ENCODE measurements at regions not wholly inside any gene's neighbourhood (a gene's known extent, or its start where the extent isn't known, plus 50 kb on each side); places are given as distances from the start of the nearest gene placed in this dataset.
A peak's percentile ranks its signal among the peaks of the same experiment; 100 is the strongest.

DNA sequence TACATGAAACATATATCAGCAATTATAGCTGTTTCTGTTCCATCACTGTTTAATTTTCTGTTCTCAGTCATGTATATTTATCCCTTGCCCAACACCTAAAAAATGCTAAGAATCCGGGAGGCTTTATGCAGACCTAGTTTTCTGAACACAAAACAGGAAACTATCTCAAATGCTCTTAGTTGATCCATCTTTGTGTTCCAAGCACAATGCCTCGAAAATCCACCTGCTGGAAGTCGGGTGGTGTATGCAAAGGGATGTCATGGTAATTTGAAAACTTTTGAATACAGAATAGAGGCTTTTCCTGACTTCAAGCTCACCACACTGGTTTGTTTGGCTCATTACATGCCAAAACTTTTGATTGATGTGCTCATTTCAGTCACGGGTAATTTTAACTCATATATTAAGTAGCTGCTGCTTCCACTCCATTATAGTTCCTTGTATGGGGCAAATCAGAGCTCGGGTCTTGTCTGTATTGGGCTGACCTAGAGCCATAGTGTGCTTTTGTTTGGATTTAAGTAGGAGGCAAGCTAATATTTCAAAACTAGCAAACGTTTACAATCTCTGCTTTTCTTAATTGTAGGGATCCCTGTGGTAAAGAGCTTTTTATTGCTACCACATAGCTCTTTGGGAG is 646.5 kb upstream of the EPHA7 start:
- no peak for DNase-seq

DNA sequence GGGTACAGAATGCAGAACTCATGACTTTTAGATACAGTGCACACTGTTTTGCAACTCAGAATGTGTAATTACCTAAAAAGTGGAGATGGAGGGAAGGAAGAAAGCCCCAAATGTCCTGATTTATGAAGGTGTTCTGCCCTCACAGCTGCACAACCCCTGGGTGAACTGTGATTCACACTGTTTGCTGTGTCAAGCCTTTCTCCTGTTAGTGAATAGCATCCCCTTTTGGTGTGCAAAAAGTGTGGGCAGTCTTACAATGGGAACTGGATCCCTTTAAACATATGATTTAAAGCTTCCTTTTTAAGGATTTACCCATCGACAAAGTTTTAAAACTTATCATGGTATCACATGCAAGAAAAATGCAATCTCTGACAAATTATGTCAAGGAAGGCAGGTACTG is 633.4 kb upstream of the EPHA7 start:
- peak; percentile 8 for DNase-seq

DNA sequence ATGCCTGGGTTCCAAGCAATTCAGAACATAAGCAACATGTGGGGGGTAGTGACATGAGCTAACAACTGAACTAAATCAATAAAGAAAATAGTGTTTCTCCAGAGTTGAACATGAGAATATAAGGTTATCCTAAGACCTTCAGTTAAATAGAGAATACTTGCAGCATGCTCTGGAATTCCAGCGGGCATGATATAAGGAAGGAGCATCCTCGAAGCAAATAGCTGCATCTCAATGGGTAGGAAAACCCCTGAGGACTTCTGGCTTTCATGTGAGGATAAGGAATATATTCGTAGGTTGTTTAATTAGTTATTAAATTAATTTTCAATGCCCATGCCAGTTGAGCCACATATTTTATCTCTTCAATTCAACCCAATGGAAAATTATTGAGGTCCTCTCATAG is 631.2 kb upstream of the EPHA7 start:
- no peak for DNase-seq

GRCh38 chr6:94049001-94049400 is 629.6 kb upstream of the EPHA7 start:
- no peak for DNase-seq

- DNase-seq, result no peak
These were observed 625.9 kb upstream of the EPHA7 start for GRCh38 chr6:94045099-94045829.

DNA sequence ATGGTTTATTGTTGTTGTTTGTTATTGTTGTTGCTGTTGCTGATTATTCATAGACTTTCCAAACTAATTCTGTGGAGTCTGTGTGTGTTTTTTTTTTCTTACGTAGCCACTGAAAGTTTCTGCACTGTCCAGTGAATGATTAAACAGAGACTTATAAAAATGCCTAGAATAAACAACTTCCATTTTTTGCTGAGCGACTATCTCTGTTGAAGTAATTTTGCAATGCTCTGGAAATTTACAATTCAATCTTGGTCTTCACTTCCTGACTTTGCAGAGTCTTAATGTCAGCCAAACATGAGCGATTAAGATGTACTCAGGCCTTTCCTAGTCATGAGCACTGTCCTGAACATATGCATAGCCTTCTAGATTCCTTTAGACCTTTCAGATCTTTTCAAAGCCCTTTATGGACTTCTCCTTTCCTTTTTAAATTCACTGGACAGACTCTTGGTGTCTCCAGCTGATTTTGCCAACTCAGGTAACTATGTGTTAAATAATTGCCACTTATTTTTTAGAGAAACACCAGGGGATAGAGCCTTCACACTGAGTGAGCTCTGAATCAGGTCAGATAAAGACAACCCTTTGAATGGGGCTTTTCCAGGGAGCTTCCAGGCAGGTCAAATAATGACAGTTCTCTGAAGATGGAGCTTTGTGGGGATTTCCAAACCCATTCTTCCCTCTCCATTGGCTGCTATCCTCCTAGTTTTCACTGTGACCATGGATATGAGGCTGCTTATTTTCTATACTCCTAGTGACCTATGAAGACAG is 622.8 kb upstream of the EPHA7 start:
- no peak for DNase-seq

DNA sequence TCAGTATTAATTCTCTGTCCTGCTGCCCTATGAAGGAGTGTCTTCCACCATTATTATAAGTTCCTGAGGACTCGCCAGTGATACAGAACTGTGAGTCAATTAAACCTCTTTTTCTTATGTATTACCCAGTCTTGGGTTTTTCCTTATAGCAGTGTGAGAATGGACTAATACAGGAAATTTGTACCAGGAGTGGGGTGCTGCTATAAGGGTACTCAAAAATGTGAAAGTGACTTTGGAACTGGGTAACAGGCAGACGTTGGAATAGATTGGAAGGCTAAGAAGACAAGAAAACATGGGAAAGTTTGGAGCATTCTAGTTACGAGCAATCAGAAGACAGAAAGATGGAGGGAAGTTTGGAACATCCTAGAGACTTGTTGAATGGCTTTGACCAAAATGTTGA is 616.7 kb upstream of the EPHA7 start:
- DNase-seq, result no peak

DNA sequence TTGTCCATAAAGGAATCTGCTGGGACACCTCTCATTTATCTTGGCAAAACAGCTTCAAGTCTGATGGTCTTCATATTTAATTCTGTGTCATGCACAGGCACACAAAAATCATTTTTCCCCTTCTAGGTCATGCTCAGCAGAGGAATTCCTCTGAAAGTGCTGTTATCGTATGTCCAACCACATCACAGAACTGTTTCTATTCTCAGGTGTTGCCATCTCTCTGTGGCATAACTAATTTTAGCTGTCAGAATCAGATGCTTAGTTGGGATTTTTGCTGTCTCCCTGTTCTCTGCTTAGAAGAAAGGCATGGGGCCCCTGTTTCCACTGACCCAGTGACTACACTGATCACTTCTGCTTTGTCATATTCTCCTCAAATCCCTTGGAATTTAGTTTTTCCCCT is 608.0 kb upstream of the EPHA7 start:
- DNase-seq, result no peak

GRCh38 chr6:94026575-94026974 is 607.2 kb upstream of the EPHA7 start:
- no peak for DNase-seq

DNA sequence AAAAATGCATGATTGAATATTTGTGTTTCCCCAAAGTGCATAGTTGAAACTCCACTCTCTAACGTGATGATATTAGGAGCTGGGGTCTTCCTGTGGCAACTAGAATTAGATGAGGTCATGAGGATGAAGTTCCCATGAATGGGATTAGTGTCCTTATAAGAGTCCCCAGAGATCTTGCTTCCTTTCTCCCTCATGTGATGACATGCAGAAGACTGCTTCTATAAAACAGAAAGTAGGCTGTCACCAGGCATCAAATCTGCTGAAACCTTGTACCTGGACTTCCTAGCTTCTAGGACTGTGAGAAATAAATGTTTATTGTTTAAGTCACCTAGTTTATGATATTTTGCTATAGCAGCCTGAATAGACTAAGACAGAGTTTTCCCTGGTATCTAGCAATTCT is 586.5 kb upstream of the EPHA7 start:
- no peak for DNase-seq

DNA sequence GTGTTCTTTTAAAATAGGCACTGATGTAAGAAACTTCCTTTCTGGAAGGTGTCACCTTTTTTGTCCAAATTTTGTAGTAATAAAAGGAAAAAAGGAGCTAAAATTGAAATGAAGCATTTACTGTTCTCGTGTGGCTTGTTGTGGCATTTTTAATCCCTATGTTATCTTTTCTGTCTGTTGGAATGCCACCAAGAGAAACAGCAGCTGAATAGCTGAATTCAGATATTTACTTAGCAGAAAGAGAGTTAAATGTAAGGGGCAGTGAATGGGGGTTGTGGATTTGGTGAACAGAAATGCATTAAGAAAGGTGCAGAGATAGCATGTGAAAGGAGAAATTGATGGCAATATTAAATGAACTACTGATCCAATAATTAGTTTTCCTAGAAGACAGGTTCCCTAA is 573.6 kb upstream of the EPHA7 start:
- no peak for DNase-seq

- DNase-seq, result no peak
These were observed 570.3 kb upstream of the EPHA7 start for GRCh38 chr6:93989630-93990029.

DNA sequence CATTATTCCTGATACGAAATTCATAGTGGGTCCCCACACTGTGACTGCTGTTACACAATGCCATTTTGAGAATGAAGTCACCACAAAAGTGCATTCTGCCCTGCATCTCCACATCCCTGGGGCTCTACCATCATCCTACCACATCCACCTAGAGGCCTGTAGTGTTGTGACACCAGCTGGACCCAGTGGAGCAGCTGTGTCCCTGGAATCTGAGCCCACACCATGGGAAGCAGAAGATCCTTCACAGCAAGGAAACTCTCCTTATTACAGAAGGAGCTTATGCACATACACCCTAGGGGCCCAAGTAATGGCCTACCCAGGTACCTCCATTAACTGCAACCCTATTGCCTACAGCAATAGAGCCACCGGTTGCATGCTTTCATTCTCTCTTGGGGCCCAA is 566.6 kb upstream of the EPHA7 start:
- no peak for DNase-seq

DNA sequence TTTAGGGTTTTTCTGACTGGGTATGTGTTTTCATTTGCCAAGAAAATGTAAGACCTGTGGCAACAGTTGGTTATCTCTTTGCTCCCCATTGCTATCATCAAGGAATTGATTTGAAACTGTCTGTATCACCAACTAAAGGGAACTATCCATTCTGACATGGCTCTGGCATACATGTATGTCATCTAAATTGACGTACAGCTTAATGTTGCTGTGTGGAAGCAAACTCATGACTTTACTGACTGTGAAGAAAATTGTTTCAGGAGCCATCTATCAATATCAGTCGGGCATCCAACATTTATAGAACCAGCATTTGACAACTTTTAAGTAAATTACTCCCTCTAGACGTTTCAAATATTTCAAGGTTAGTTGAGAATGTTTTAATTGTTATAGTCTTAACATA is 555.8 kb upstream of the EPHA7 start:
- no peak for DNase-seq

DNA sequence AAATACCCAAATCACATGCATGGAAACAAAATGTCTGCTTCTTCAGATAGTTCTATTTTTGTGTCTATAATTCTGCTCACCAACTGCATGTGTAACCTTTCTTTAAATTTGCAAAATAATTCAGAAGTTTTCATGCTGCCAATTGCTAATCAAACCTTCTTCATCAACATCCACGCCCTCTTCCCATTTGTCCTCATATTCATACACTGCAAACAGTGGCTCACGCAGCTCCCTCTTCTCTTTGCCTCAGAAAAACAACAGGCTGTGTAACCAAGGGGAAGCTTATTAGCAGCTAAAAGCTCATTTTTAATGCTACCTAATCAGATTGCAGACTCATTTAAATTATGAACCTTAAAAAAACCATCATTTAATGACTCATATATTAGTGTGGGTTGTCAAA is 555.0 kb upstream of the EPHA7 start:
- DNase-seq, result no peak

DNA sequence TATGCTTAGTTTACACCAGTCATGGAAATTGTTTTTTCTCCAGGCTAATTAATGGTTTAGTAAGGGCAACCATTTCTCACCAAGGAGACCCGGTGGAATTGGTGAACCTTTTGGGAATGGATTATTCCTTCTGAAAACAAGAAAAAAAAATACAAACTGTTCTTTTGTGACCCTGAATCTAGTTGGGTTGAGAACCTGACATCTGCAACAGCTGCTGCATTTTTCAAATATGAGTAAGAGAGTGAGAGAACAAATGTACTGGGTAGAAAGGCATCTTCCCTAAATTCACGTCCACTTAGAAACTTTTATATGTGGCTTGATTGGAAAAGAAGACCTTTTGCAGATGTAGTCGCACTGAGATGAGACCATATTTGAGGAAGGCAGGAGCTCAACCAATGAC is 553.4 kb upstream of the EPHA7 start:
- no peak for DNase-seq

DNA sequence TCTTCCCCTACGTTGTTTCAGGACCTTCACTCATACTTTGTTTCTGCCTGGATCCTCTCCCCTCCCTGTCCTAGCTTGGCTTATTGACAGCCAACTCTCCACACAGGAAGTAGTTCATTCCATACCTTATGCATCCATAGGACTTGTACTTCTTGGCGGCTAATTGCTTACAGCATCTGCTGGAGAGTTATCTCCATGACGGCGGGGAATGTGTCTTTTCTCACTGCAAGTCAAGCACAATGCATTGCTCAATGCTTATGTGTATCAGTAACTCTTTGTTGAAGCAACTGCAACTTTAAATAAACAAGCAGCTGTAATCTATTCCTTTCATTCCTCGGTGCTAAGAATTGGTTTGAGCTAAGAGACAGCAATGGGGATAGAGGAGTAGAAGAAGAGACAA is 551.3 kb upstream of the EPHA7 start:
- no peak for DNase-seq

DNA sequence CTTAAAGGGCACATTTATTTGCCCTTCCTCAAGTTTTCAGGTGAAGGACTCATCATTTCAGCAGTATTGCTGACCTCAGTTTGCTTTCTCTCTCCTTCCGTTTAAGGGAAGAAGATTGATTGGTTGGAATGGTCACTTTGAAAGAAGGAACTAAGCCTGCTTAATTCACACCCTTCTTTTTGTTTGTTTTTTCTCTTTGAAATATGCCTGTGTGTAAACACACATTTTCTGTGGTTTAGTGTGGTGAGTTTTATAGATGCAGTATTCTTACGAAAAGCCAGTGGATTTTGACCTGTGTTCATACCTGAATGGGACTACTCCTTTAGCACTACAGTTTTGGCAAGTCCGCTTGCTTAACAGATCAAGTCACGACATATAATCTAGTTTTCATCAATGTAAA is 548.8 kb upstream of the EPHA7 start:
- DNase-seq, result no peak

GRCh38 chr6:93964926-93965325 is 545.6 kb upstream of the EPHA7 start:
- DNase-seq, result no peak

DNA sequence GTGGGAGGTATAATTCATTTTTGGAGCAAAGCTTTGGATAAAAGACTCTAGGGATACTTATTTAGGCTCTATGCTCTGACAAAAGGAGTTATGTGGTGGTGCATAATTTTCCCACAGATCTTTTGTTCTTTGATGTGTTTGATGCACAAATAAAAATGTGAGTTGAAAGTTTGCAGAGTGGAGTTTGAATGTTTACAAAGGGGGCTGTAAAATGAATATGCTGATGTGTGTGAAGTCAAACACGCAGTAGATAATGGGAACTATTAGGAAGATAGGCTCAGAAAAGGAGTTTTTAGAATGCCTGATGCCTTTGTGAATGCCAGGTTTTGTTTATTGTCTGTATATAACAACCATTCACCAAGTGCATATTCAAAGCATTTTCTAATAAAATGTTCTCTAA is 545.0 kb upstream of the EPHA7 start:
- DNase-seq, result no peak

DNA sequence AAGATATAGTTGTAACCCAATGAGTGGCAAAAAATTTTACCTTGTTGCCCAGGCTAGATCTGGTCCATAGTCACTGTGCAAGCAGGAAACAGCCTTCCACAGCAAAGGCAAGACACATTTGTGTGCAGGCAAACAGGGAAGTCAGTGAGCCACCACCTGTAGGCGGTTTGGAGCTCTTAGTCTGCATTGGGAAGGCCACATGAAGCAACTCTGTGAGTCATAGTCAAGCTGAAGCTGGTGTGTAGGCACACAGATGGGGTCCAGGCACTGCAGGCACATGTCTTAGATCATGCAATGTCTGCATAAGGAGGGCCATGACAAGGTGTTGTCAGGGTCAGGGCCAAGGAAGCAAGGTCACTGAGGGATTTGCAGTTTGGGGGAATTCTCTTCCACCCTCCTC is 543.2 kb upstream of the EPHA7 start:
- DNase-seq, result no peak

- DNase-seq, result no peak
These were observed 535.2 kb upstream of the EPHA7 start for GRCh38 chr6:93954584-93954983.

DNA sequence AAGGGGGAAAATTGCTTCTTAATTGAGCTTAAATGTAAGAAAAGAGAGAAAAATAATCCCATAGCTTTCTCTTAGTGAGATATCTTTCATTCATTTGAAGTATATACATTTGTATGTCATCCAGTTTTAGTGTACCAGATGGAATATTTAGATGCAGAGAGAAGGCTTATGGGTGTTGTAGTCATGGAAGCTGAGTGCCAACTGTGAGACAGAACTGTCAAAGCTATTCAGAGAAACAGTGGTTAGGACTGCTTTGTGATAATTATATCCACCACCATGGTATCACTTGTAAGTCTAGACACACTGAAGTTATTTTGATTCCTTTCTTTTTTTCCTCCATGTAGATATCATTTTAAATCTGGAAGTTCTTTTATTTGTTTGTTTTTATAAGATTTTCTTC is 524.3 kb upstream of the EPHA7 start:
- DNase-seq, result no peak

- DNase-seq, result no peak
These were observed 521.0 kb upstream of the EPHA7 start for GRCh38 chr6:93940381-93940780.
